OCI-LY1 (cell line): ENCODE measurements at regions not wholly inside any gene's neighbourhood (a gene's known extent, or its start where the extent isn't known, plus 50 kb on each side); places are given as distances from the start of the nearest gene placed in this dataset.

Experiments
- CTCF ChIP-seq: fragments of 200-600 bp; sonication (generic), shearing (Covaris generic); IDR thresholded peaks from 2 replicates; pipeline ENCODE4 v1.5.1; 2017; ENCODE audit warnings: mild to moderate bottlenecking, antibody characterized with exemption, low read length, moderate library complexity, mixed read lengths
- EZH2 ChIP-seq: fragments of 200-600 bp; sonication (generic), shearing (Covaris generic); IDR thresholded peaks from 2 replicates; pipeline ENCODE4 v1.8.0; 2017; ENCODE audit warnings: borderline replicate concordance, mixed run types, mild to moderate bottlenecking, antibody characterized with exemption, low read length, moderate library complexity, mixed read lengths

GRCh38 chr15:97143592-97144376 is 813.3 kb downstream of the NR2F2 start:
- TF ChIP-seq CTCF (no peak), EZH2 (no peak)
